ENCODE measurements at regions not wholly inside any gene's neighbourhood (a gene's known extent, or its start where the extent isn't known, plus 50 kb on each side); places are given as distances from the start of the nearest gene placed in this dataset.
"Not testable (repeated sequence)": the region's sequence is repeated elsewhere in the genome, so short reads cannot be mapped to it uniquely, and the experiment has no call there.

- H3K79me2 ChIP-seq (ENCODE audit: insufficient read depth) = no peaks in the 10 kb centered on the region
- no peaks in the 10 kb centered on the region for H3K9me2 ChIP-seq (ENCODE audit: insufficient read depth)
- no peak for DNase-seq
- TF ChIP-seq EZH2 (IDR thresholded peaks at IDR 0.05; ENCODE audit: insufficient read depth, poor library complexity, severe bottlenecking) = no peak
- TF ChIP-seq EZH2phosphoT487 (IDR thresholded peaks at IDR 0.05; ENCODE audit: insufficient read depth, low read depth) = no peak
- no peak overlapping the region for H3K4me2 ChIP-seq (ENCODE audit: unreplicated experiment)
- no peaks in the 10 kb centered on the region for H3K4me1 ChIP-seq (ENCODE audit: insufficient read depth)
- no peaks in the 10 kb centered on the region for H3K9me3 ChIP-seq (ENCODE audit: low read depth)
- in situ Hi-C loops (cut with MboI) = no loop called here
- no peaks in the 10 kb centered on the region for H3K36me3 ChIP-seq (ENCODE audit: low read depth)
- no peak overlapping the region for H3K4me3 ChIP-seq
- no peak overlapping the region for H2AFZ ChIP-seq
- H3F3A ChIP-seq (ENCODE audit: insufficient read depth) = no peaks in the 10 kb centered on the region
- H4K20me1 ChIP-seq (ENCODE audit: insufficient read depth) = no peaks in the 10 kb centered on the region
- H3K27me3 ChIP-seq (replicated peaks; ENCODE audit: insufficient read depth) = no peaks in the 10 kb centered on the region
- 26 to 31% methylated on average over 3 of the region's 3 CpGs for WGBS, 2 experiments (ENCODE audit: low coverage in 1 of 2, low lambda C conversion rate in 2 of 2, missing lambda C conversion rate in 2 of 2)
- no peak overlapping the region for H3K9ac ChIP-seq
- no peak overlapping the region for H3K27ac ChIP-seq
These were observed 184.0 kb downstream of the FBXO4 start for GRCh38 chr5:42109006-42109572.

- H3K27me3 ChIP-seq (replicated peaks; ENCODE audit: insufficient read depth); H3K79me2 ChIP-seq (ENCODE audit: insufficient read depth); H3K9me3 ChIP-seq (ENCODE audit: low read depth); H4K20me1 ChIP-seq (ENCODE audit: insufficient read depth); H3K4me2 ChIP-seq (ENCODE audit: unreplicated experiment); H3K36me3 ChIP-seq (ENCODE audit: low read depth); H3F3A ChIP-seq (ENCODE audit: insufficient read depth); H3K4me3 ChIP-seq; H2AFZ ChIP-seq; H3K9me2 ChIP-seq (ENCODE audit: insufficient read depth); in situ Hi-C loops (cut with MboI); DNase-seq; H3K27ac ChIP-seq; H3K9ac ChIP-seq; H3K4me1 ChIP-seq (ENCODE audit: insufficient read depth): not testable (repeated sequence)
- WGBS, 2 experiments (ENCODE audit: low coverage in 1 of 2, low lambda C conversion rate in 2 of 2, missing lambda C conversion rate in 2 of 2) = 36 to 43% methylated on average over 3 of the region's 3 CpGs
These were observed 190.6 kb downstream of the FBXO4 start for GRCh38 chr5:42115721-42116120.

- H3K9me2 ChIP-seq (ENCODE audit: insufficient read depth) = no peaks in the 10 kb centered on the region
- no peaks in the 10 kb centered on the region for H3K79me2 ChIP-seq (ENCODE audit: insufficient read depth)
- no peaks in the 10 kb centered on the region for H3K9me3 ChIP-seq (ENCODE audit: low read depth)
- H4K20me1 ChIP-seq (ENCODE audit: insufficient read depth) = no peaks in the 10 kb centered on the region
- H3K9ac ChIP-seq = no peak overlapping the region
- TF ChIP-seq EZH2phosphoT487 (IDR thresholded peaks at IDR 0.05; ENCODE audit: insufficient read depth, low read depth) (no peak), EZH2 (IDR thresholded peaks at IDR 0.05; ENCODE audit: insufficient read depth, poor library complexity, severe bottlenecking) (no peak)
- H3F3A ChIP-seq (ENCODE audit: insufficient read depth) = no peaks in the 10 kb centered on the region
- no peaks in the 10 kb centered on the region for H3K4me1 ChIP-seq (ENCODE audit: insufficient read depth)
- no peaks in the 10 kb centered on the region for H3K36me3 ChIP-seq (ENCODE audit: low read depth)
- no peak overlapping the region for H2AFZ ChIP-seq
- in situ Hi-C loops (cut with MboI) = no loop called here
- DNase-seq = no peak
- no peak overlapping the region for H3K4me2 ChIP-seq (ENCODE audit: unreplicated experiment)
- no peak overlapping the region for H3K27ac ChIP-seq
- H3K27me3 ChIP-seq (replicated peaks; ENCODE audit: insufficient read depth) = no peaks in the 10 kb centered on the region
- H3K4me3 ChIP-seq = no peak overlapping the region
These were observed 195.0 kb downstream of the FBXO4 start for GRCh38 chr5:42120070-42120469.

GRCh38 chr5:42121401-42121800 is 196.3 kb downstream of the FBXO4 start:
- H3K79me2 ChIP-seq (ENCODE audit: insufficient read depth) = no peaks in the 10 kb centered on the region
- in situ Hi-C loops (cut with MboI) = no loop called here
- no peaks in the 10 kb centered on the region for H3K27me3 ChIP-seq (replicated peaks; ENCODE audit: insufficient read depth)
- H3K27ac ChIP-seq = no peak overlapping the region
- no peaks in the 10 kb centered on the region for H3K9me3 ChIP-seq (ENCODE audit: low read depth)
- H3K9ac ChIP-seq = no peak overlapping the region
- H3K36me3 ChIP-seq (ENCODE audit: low read depth) = no peaks in the 10 kb centered on the region
- H4K20me1 ChIP-seq (ENCODE audit: insufficient read depth) = no peaks in the 10 kb centered on the region
- H3K4me3 ChIP-seq = no peak overlapping the region
- DNase-seq = no peak
- no peaks in the 10 kb centered on the region for H3K4me1 ChIP-seq (ENCODE audit: insufficient read depth)
- H2AFZ ChIP-seq = no peak overlapping the region
- no peaks in the 10 kb centered on the region for H3K9me2 ChIP-seq (ENCODE audit: insufficient read depth)
- WGBS, 2 experiments (ENCODE audit: low coverage in 1 of 2, low lambda C conversion rate in 2 of 2, missing lambda C conversion rate in 2 of 2) = 21 to 29% methylated on average over 2 of the region's 2 CpGs
- TF ChIP-seq EZH2 (IDR thresholded peaks at IDR 0.05; ENCODE audit: insufficient read depth, poor library complexity, severe bottlenecking) = no peak
- no peak for TF ChIP-seq EZH2phosphoT487 (IDR thresholded peaks at IDR 0.05; ENCODE audit: insufficient read depth, low read depth)
- H3F3A ChIP-seq (ENCODE audit: insufficient read depth) = no peaks in the 10 kb centered on the region
- no peak overlapping the region for H3K4me2 ChIP-seq (ENCODE audit: unreplicated experiment)

- Histone ChIP-seq H3K79me2 (ENCODE audit: insufficient read depth) (no peaks in the 10 kb centered on the region), H3K27ac (no peak overlapping the region), H2AFZ (no peak overlapping the region), H3K9me3 (ENCODE audit: low read depth) (no peaks in the 10 kb centered on the region), H3K27me3 (replicated peaks; ENCODE audit: insufficient read depth) (no peaks in the 10 kb centered on the region), H3K4me1 (ENCODE audit: insufficient read depth) (no peaks in the 10 kb centered on the region), H3K9me2 (ENCODE audit: insufficient read depth) (no peaks in the 10 kb centered on the region; the same call in 1 of the 2 replicates), H3K4me3 (no peak overlapping the region), H3F3A (ENCODE audit: insufficient read depth) (no peaks in the 10 kb centered on the region), H3K36me3 (ENCODE audit: low read depth) (no peaks in the 10 kb centered on the region), H4K20me1 (ENCODE audit: insufficient read depth) (no peaks in the 10 kb centered on the region), H3K9ac (no peak overlapping the region), H3K4me2 (ENCODE audit: unreplicated experiment) (no peak overlapping the region)
- 44 to 49% methylated on average over 2 of the region's 2 CpGs for WGBS, 2 experiments (ENCODE audit: low coverage in 1 of 2, low lambda C conversion rate in 2 of 2, missing lambda C conversion rate in 2 of 2)
- TF ChIP-seq EZH2phosphoT487 (IDR thresholded peaks at IDR 0.05; ENCODE audit: insufficient read depth, low read depth) = no peak
- TF ChIP-seq EZH2 (IDR thresholded peaks at IDR 0.05; ENCODE audit: insufficient read depth, poor library complexity, severe bottlenecking) = no peak
- no peak for DNase-seq
- in situ Hi-C loops (cut with MboI) = no loop called here
These were observed 206.0 kb downstream of the FBXO4 start for GRCh38 chr5:42131081-42131480.

Measured in GM23248 (cell line).